ENCODE measurements at regions not wholly inside any gene's neighbourhood (a gene's known extent, or its start where the extent isn't known, plus 50 kb on each side); places are given as distances from the start of the nearest gene placed in this dataset.

DNA sequence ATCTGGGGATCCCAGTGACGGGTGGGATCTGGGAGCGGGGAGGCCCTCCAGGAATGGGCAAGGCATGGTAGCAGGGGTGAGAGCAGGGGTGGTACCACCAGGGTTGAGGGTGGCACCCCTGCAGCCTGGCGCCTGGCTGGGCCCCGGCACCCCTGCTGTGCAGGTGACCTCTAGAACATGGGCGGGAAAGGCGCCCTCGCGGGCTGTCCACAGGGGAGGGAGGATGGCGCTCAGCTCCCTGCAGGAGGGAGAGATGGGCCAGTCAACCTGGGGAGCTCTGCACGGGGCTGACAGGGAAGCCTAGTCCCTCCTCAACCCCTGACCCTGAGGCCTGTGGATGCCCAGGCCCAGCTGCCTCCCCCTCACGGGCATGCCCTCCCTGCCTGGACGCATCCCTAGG, 61.6 kb upstream of the SLCO4A1 start (continued):
- TF ChIP-seq, protein P1, sequence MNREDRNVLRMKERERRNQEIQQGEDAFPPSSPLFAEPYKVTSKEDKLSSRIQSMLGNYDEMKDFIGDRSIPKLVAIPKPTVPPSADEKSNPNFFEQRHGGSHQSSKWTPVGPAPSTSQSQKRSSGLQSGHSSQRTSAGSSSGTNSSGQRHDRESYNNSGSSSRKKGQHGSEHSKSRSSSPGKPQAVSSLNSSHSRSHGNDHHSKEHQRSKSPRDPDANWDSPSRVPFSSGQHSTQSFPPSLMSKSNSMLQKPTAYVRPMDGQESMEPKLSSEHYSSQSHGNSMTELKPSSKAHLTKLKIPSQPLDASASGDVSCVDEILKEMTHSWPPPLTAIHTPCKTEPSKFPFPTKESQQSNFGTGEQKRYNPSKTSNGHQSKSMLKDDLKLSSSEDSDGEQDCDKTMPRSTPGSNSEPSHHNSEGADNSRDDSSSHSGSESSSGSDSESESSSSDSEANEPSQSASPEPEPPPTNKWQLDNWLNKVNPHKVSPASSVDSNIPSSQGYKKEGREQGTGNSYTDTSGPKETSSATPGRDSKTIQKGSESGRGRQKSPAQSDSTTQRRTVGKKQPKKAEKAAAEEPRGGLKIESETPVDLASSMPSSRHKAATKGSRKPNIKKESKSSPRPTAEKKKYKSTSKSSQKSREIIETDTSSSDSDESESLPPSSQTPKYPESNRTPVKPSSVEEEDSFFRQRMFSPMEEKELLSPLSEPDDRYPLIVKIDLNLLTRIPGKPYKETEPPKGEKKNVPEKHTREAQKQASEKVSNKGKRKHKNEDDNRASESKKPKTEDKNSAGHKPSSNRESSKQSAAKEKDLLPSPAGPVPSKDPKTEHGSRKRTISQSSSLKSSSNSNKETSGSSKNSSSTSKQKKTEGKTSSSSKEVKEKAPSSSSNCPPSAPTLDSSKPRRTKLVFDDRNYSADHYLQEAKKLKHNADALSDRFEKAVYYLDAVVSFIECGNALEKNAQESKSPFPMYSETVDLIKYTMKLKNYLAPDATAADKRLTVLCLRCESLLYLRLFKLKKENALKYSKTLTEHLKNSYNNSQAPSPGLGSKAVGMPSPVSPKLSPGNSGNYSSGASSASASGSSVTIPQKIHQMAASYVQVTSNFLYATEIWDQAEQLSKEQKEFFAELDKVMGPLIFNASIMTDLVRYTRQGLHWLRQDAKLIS (CRISPR knock-in tag; IDR thresholded peaks at IDR 0.05; ENCODE audit: borderline replicate concordance): no peak
- TF ChIP-seq KAT7 (CRISPR knock-in tag; IDR thresholded peaks at IDR 0.05; ENCODE audit: borderline replicate concordance): no peak
- TF ChIP-seq GRHL2 (CRISPR knock-in tag; IDR thresholded peaks at IDR 0.05; ENCODE audit: insufficient replicate concordance, severe bottlenecking): no peak

DNA sequence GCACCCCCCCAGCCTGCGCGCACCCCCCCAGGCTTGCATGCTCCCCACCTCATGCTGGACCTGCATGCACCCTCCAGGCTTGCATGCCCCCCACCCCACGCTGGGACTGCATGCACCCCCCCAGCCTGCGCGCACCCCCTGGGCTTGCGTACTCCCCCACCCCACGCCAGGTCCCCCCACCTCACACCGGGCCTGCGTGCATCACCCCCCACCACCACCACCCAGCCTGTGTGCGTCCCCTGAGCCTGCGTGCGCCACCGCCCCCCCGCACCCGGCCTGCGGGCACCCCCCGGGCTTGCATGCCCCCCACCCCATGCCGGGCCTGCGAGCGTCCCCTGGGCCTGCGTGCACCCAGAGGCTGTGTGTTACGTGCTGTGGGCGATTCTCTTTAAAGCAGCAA, 61.0 kb upstream of the SLCO4A1 start:
- Mint-ChIP-seq H3K4me1 (peaks cover 6% of the 10 kb centered on the region; the same call in 1 of the 2 replicates), H3K36me3 (no peaks in the 10 kb centered on the region), H3K4me3 (no peak overlapping the region), H3K9me3 (no peaks in the 10 kb centered on the region), H3K27ac (no peak overlapping the region), H3K27me3 (ENCODE audit: low read depth) (no peaks in the 10 kb centered on the region; the same call in 1 of the 2 replicates)
- no peak for ATAC-seq
- TF ChIP-seq NR1H2 (CRISPR knock-in tag; IDR thresholded peaks at IDR 0.05) (no peak), NR2C2 (CRISPR knock-in tag; IDR thresholded peaks at IDR 0.05) (no peak)
- ChIA-PET CTCF (interaction anchor here (1.1 to 3.2 kb wide), 2 partner anchors 36 to 81 kb away, joined by 5 to 22 read pairs; no protein-coding TSS in a partner anchor), POLR2A (no interaction called here)
- no peak for DNase-seq (ENCODE audit: low spot score)

DNA sequence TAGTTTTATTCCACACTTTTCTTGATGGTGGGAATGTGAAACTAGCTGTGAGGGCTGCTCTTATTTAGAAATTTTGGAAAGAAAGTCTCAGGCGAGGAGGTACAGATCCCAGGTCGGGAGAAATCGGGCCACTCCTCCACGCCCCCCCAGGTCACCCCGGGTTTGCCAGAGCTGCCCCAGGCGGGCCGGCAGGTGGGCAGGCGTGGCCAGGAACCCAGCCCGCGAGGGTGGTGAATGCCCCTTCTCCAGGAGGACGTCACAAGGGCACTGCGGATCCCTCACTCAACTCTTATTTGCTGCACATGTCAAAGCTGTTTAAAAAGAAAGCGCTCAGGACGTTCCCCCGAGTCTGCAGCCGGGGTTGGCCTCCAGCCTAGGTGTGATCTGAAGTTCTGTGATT, 60.5 kb upstream of the SLCO4A1 start:
- H3K27me3 Mint-ChIP-seq (ENCODE audit: low read depth): no peaks in the 10 kb centered on the region; the same call in 1 of the 2 replicates
- CTCF ChIA-PET: interaction anchor here (1.1 to 3.2 kb wide), 3 partner anchors 35 to 213 kb away, joined by 4 to 22 read pairs (median 5); no protein-coding TSS in a partner anchor
- POLR2A ChIA-PET: no interaction called here

DNA sequence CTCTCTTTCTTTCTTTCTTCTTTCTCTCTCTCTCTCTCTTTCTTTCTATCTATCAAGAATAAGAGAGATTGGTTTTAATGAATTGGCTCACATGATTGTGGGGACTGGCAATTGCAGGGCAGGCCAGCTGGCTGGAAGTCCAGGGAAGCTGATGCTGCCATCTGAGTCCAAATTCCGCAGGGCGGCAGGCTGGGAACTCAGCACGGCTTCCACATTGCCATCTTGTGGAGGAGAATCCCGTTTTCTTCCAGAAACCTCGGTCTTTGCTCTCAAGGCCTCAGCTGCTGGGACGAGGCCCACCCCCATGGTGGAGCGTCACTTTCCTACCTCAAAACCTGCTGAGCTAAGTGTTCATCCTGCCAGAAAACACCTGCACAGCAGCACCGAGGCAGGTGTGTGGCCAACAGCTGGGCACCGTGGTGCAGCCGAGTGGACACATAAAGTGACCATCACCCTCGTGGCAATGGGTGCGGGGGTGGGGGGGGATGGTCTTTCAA, 58.8 kb upstream of the SLCO4A1 start:
- ChIA-PET CTCF (interaction anchor here (0.8 to 3.2 kb wide), 12 partner anchors 12 to 211 kb away, joined by 3 to 22 read pairs (median 4); no protein-coding TSS in a partner anchor), POLR2A (no interaction called here)
- Mint-ChIP-seq H3K36me3 (no peaks in the 10 kb centered on the region), H3K4me3 (no peak overlapping the region), H3K4me1 (peaks cover 2% of the 10 kb centered on the region; the same call in 1 of the 2 replicates), H3K27me3 (ENCODE audit: low read depth) (no peaks in the 10 kb centered on the region; the same call in 1 of the 2 replicates), H3K9me3 (no peaks in the 10 kb centered on the region), H3K27ac (no peak overlapping the region)
- DNase-seq (ENCODE audit: low spot score): no peak
- no peak; the same call in 1 of the 2 replicates for ATAC-seq
- TF ChIP-seq, protein P2, sequence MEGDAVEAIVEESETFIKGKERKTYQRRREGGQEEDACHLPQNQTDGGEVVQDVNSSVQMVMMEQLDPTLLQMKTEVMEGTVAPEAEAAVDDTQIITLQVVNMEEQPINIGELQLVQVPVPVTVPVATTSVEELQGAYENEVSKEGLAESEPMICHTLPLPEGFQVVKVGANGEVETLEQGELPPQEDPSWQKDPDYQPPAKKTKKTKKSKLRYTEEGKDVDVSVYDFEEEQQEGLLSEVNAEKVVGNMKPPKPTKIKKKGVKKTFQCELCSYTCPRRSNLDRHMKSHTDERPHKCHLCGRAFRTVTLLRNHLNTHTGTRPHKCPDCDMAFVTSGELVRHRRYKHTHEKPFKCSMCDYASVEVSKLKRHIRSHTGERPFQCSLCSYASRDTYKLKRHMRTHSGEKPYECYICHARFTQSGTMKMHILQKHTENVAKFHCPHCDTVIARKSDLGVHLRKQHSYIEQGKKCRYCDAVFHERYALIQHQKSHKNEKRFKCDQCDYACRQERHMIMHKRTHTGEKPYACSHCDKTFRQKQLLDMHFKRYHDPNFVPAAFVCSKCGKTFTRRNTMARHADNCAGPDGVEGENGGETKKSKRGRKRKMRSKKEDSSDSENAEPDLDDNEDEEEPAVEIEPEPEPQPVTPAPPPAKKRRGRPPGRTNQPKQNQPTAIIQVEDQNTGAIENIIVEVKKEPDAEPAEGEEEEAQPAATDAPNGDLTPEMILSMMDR (IDR thresholded peaks at IDR 0.05): no peak
- TF ChIP-seq, protein P3, sequence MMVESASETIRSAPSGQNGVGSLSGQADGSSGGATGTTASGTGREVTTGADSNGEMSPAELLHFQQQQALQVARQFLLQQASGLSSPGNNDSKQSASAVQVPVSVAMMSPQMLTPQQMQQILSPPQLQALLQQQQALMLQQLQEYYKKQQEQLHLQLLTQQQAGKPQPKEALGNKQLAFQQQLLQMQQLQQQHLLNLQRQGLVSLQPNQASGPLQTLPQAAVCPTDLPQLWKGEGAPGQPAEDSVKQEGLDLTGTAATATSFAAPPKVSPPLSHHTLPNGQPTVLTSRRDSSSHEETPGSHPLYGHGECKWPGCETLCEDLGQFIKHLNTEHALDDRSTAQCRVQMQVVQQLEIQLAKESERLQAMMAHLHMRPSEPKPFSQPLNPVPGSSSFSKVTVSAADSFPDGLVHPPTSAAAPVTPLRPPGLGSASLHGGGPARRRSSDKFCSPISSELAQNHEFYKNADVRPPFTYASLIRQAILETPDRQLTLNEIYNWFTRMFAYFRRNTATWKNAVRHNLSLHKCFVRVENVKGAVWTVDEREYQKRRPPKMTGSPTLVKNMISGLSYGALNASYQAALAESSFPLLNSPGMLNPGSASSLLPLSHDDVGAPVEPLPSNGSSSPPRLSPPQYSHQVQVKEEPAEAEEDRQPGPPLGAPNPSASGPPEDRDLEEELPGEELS (CRISPR knock-in tag; IDR thresholded peaks at IDR 0.05): no peak
- TF ChIP-seq ZNF416 (CRISPR knock-in tag; IDR thresholded peaks at IDR 0.05) (no peak), SOX15 (CRISPR knock-in tag; IDR thresholded peaks at IDR 0.05) (no peak), ELF4 (CRISPR knock-in tag; IDR thresholded peaks at IDR 0.05; ENCODE audit: low read depth) (no peak)
- TF ChIP-seq, protein P4, sequence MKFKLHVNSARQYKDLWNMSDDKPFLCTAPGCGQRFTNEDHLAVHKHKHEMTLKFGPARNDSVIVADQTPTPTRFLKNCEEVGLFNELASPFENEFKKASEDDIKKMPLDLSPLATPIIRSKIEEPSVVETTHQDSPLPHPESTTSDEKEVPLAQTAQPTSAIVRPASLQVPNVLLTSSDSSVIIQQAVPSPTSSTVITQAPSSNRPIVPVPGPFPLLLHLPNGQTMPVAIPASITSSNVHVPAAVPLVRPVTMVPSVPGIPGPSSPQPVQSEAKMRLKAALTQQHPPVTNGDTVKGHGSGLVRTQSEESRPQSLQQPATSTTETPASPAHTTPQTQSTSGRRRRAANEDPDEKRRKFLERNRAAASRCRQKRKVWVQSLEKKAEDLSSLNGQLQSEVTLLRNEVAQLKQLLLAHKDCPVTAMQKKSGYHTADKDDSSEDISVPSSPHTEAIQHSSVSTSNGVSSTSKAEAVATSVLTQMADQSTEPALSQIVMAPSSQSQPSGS (CRISPR knock-in tag; IDR thresholded peaks at IDR 0.05; ENCODE audit: borderline replicate concordance, low read depth): no peak
- TF ChIP-seq, protein P5, sequence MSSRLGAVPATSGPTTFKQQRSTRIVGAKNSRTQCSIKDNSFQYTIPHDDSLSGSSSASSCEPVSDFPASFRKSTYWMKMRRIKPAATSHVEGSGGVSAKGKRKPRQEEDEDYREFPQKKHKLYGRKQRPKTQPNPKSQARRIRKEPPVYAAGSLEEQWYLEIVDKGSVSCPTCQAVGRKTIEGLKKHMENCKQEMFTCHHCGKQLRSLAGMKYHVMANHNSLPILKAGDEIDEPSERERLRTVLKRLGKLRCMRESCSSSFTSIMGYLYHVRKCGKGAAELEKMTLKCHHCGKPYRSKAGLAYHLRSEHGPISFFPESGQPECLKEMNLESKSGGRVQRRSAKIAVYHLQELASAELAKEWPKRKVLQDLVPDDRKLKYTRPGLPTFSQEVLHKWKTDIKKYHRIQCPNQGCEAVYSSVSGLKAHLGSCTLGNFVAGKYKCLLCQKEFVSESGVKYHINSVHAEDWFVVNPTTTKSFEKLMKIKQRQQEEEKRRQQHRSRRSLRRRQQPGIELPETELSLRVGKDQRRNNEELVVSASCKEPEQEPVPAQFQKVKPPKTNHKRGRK (CRISPR knock-in tag; IDR thresholded peaks at IDR 0.05; ENCODE audit: borderline replicate concordance): peak; percentile 95

More for the DNA sequence above, 60.5 kb upstream of the SLCO4A1 start:
- DNase-seq (ENCODE audit: low spot score) (no peak), ATAC-seq (no peak)
- Mint-ChIP-seq H3K36me3 (no peaks in the 10 kb centered on the region), H3K27ac (no peak overlapping the region), H3K4me3 (no peak overlapping the region), H3K4me1 (peaks cover 6% of the 10 kb centered on the region; the same call in 1 of the 2 replicates), H3K9me3 (no peaks in the 10 kb centered on the region)
- TF ChIP-seq NR1H2 (CRISPR knock-in tag; IDR thresholded peaks at IDR 0.05): no peak
- TF ChIP-seq FOXP1 (CRISPR knock-in tag; IDR thresholded peaks at IDR 0.05; ENCODE audit: borderline replicate concordance): no peak
- TF ChIP-seq ESRRA (CRISPR knock-in tag; IDR thresholded peaks at IDR 0.05; ENCODE audit: borderline replicate concordance): no peak
- no peak for TF ChIP-seq GABPB1 (CRISPR knock-in tag; IDR thresholded peaks at IDR 0.05)
- no peak for TF ChIP-seq TEAD1 (CRISPR knock-in tag; IDR thresholded peaks at IDR 0.05)
- TF ChIP-seq NR3C1 (CRISPR knock-in tag; conservative IDR thresholded peaks at IDR 0.05; ENCODE audit: low read depth): no peak
- no peak for TF ChIP-seq ATF1 (CRISPR knock-in tag; IDR thresholded peaks at IDR 0.05)
- no peak for TF ChIP-seq NFE2L1 (CRISPR knock-in tag; IDR thresholded peaks at IDR 0.05)
- TF ChIP-seq PRRX2 (CRISPR knock-in tag; IDR thresholded peaks at IDR 0.05): no peak
- TF ChIP-seq, protein P6, sequence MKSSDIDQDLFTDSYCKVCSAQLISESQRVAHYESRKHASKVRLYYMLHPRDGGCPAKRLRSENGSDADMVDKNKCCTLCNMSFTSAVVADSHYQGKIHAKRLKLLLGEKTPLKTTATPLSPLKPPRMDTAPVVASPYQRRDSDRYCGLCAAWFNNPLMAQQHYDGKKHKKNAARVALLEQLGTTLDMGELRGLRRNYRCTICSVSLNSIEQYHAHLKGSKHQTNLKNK (CRISPR knock-in tag; IDR thresholded peaks at IDR 0.05): no peak
- TF ChIP-seq ZBTB21 (CRISPR knock-in tag; IDR thresholded peaks at IDR 0.05; ENCODE audit: borderline replicate concordance): no peak
- TF ChIP-seq EMX1 (CRISPR knock-in tag; IDR thresholded peaks at IDR 0.05): no peak
- TF ChIP-seq IRF2 (CRISPR knock-in tag; IDR thresholded peaks at IDR 0.05; ENCODE audit: borderline replicate concordance, low read depth): no peak
- no peak for TF ChIP-seq ZNF219 (CRISPR knock-in tag; IDR thresholded peaks at IDR 0.05; ENCODE audit: borderline replicate concordance)
- no peak for TF ChIP-seq SMAD3 (CRISPR knock-in tag; IDR thresholded peaks at IDR 0.05; ENCODE audit: borderline replicate concordance)
